PC-9 (cell line): ENCODE measurements at regions not wholly inside any gene's neighbourhood (a gene's known extent, or its start where the extent isn't known, plus 50 kb on each side); places are given as distances from the start of the nearest gene placed in this dataset.

Experiments
- EZH2 ChIP-seq: fragments of 200-600 bp; sonication (generic); IDR thresholded peaks from 2 replicates; pipeline ENCODE4 v1.8.0; 2017; ENCODE audit warnings: antibody characterized with exemption, low read depth
- TF ChIP-seq, protein P1 (sequence below): fragments of 200-600 bp; sonication (generic); conservative IDR thresholded peaks from 2 replicates; pipeline ENCODE4 v1.6.1; 2017; ENCODE audit warnings: mixed run types, antibody characterized with exemption, mild to moderate bottlenecking, moderate library complexity

DNA sequence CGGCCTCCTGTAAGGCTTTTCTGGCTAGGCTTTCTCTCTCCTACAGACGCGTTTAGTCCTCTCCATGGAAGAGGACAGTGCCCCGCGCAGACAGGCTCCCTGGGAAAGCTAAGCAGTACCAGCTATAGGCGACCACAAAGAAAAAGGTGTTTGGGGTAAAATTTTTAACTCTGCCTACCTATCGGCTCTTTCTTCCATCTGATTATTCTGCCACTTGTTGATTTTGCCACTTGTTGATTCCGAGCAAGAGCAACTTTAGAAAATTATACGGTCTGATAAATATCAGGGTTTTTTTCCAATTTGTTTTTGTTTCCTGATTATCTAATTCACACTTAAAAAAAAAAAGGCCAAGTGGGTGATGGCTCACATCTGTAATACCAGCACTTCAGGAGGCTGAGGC is 1600.5 kb upstream of the TENM3 start:
- TF ChIP-seq, protein P1, sequence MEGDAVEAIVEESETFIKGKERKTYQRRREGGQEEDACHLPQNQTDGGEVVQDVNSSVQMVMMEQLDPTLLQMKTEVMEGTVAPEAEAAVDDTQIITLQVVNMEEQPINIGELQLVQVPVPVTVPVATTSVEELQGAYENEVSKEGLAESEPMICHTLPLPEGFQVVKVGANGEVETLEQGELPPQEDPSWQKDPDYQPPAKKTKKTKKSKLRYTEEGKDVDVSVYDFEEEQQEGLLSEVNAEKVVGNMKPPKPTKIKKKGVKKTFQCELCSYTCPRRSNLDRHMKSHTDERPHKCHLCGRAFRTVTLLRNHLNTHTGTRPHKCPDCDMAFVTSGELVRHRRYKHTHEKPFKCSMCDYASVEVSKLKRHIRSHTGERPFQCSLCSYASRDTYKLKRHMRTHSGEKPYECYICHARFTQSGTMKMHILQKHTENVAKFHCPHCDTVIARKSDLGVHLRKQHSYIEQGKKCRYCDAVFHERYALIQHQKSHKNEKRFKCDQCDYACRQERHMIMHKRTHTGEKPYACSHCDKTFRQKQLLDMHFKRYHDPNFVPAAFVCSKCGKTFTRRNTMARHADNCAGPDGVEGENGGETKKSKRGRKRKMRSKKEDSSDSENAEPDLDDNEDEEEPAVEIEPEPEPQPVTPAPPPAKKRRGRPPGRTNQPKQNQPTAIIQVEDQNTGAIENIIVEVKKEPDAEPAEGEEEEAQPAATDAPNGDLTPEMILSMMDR, result no peak
- TF ChIP-seq EZH2, result no peak
